ENCODE measurements at regions not wholly inside any gene's neighbourhood (a gene's known extent, or its start where the extent isn't known, plus 50 kb on each side); places are given as distances from the start of the nearest gene placed in this dataset.

- no peak for DNase-seq
These were observed 529.2 kb upstream of the GOLIM4 start for GRCh38 chr3:168624892-168625448.

DNA sequence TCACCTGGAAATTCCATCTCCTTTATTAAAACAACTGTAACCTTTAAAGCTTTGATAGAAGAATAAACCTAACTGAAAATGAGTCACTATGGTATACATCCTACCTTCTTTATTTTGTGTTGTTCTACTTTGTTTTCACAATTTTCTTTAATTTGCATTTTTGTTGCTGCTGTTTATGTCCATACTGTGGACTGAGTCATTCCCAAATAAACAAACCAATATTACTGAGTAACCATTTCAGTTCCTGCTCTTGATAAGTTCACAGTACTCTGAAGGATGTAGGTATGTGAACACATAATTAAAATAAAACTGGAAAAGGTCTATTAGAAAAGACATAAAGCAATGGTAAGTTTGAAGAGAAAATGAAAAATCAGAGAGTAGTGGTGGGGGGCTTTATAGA, 528.5 kb upstream of the GOLIM4 start:
- no peak for DNase-seq

DNA sequence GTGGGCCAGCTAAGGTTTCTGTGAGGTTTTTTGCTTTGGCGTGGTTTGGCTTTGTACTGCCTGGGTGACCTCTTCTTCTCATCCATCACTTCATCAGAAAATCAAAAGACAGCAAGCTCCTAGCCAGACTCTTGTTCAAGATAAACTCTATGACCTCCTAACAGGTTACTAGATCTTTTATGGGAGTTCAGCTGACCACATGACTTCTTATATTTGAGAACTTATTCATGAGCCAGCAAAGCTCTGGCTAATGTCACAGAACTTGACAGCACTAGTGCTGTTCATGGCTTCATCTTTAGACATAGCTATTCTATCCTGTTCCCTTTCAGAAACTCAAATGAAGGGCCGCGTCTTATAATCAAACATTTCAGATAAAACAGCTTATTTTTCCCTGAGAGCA, 527.1 kb upstream of the GOLIM4 start:
- DNase-seq = no peak

DNA sequence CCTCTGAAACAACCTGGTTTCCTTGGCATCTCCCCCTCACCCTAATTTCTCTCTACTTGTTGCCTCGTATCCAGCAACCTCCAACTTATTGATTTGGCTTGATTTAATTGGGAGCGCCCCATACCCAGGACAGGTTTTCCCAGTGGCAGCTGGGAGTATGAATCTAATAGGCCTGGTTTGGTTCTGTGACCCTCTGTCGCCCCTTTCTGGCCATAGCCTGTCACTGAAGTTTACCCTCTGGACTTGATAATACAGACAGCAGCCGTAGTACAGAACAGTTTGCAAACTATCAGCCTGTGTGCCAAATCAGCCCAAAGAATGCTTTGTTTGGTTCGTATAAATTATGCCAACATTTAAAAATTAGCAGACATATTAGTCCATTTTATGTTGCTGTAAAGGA, 525.1 kb upstream of the GOLIM4 start:
- DNase-seq = peak; percentile 37 to 51

GRCh38 chr3:168618827-168619470, 523.2 kb upstream of the GOLIM4 start:
- DNase-seq = no peak

DNA sequence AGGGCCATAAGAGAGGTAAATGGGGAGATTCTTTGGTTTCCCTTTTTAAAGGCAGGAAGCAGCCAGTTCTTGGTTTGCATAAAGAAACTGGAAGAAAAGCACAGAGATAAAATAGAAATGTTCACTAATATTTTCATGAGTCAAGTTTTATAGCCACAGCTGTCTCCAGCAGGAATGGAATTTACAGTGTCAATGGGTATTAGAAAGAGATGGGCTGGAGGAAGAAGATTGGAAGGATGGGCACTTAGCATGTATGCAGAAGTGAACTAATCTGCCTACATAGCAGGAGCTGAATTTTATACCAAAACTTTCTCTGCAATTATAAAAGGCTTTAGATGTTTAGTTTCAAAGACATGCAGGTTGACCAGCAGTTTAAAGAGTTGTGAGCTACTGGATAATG, 521.9 kb upstream of the GOLIM4 start:
- peak in 1 of 2 experiments; percentile 9 for DNase-seq

DNA sequence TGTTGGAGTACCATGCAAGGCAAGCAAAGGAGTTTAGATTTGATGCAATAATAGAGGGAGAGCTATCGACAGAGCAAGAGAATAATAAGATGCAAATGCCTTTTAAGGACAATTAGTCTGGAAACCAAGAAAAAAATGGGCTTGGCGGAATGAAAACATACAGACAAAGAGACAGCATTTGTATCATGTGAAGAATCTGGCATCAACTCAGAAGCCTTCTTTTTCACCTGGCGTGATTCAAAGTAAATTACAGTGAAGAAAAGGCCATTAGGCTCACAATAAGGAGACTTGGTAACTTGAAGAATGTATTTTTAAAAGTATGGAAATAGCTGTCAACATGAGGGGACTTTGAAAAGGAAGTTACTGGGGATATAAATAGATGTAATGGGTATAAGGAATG, 521.2 kb upstream of the GOLIM4 start:
- DNase-seq = peak; percentile 5 to 15

- DNase-seq = no peak
These were observed 519.8 kb upstream of the GOLIM4 start for GRCh38 chr3:168615493-168616020.

DNA sequence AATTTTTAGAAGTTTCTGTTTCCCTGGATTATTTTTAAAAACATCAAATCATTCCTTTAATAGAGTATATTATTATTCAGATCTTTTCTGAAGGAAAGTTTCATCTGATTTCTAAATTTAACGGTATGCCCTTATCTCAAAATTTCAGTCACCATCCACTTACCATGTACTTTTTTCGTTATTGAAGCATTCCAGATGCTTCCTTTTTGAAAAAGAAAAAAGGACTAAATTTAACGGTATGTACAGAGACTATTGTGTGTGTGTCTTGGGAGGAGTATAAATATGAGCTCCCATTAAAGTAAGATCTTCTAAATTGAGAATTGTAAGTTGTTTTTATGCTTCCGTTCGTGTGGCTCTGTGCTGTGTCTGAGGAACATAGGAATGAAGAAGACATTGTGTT, 517.4 kb upstream of the GOLIM4 start:
- DNase-seq = no peak

DNA sequence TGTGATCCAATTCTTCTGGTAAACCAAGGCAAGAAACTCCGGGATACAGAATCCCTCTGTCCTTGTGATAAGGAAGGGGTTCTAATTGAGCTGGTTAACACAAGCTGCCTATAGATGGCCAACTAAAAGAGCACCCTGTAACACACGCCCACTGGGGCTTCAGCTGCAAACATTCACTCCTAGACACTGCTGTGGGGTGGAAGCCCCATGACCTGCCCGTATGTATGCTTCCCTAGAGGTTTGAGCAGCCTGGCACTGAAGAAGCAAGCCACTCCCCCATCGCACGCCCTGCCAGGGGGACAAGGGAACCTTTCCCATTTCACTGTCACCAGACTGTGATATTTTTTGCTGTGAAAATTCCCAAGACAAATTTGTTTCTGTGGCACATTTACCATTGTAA, 516.9 kb upstream of the GOLIM4 start:
- DNase-seq = no peak

GRCh38 chr3:168611826-168612225, 516.1 kb upstream of the GOLIM4 start:
- DNase-seq = no peak

GRCh38 chr3:168608926-168609325, 513.2 kb upstream of the GOLIM4 start:
- DNase-seq = no peak

- DNase-seq = no peak
These were observed 509.0 kb upstream of the GOLIM4 start for GRCh38 chr3:168604767-168605166.

DNA sequence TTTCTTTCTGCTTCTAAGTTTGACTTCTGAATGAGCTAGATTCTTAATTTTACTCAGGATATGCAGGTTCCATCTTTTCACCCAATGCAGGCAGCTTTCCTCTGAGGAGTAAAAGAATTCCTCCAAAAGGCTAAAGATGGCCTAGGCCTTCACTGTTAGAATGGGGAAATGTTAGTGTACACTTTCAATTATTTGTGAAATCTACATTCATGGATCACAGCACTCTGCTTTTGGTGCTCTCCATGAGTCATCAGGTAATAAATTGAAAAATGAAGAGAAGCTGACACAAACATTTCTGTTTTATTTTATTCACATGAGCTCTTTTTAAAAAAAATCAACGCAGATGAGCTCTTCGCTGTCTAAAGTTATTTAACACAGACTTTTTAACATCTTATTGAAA, 502.5 kb upstream of the GOLIM4 start:
- no peak for DNase-seq

DNA sequence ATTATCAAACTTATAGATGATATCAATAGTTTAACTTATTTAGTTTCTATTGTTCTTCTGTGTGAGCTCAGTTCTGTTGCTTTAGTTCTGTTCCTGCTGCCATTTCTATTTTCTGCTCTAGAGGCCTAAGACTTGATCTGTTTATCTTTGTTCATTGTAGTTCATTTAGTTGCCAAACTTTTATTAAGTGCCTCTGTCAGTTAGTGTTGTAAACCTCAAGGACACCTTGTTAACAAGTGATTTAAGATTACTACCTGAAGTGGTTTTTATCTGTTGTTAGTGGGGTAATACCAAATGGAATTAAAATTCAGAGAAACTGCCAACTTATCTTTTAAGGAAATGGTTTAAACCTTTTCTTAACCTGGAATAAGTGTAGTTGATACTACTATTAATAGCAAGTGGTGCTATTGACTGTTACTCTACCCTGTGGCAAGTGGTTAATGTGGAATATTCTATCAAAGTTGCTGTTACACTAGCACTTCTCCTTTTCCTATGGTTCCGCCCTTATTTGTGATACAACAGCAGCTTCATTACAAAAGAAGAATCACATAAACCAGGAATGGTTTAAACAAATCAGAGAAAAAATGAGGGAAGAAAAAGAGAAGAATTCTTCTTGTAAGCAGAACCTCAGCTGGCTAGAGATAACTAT, 500.6 kb upstream of the GOLIM4 start:
- peak in 1 of 2 experiments; percentile 5 for DNase-seq

DNA sequence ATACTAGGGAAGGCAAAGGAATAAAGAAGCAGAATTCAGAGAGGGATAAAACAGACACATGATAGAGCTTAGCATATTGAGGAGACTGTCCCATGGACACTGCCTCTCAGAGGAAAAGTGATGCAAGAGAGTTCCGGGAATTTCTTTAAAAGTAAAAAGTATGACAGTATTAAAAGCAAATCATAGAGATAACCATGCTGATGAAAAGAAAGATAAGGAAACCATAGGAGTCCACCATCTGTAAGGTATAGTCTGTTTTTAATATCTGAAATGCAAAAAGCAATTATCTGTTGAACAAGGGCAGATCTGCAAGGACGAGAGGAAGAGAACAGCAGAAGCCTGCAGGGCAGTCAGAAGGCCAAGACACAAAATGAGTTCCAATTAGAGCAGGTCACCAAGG, 495.9 kb upstream of the GOLIM4 start:
- DNase-seq = no peak

- DNase-seq = no peak
These were observed 493.7 kb upstream of the GOLIM4 start for GRCh38 chr3:168589376-168589775.

DNA sequence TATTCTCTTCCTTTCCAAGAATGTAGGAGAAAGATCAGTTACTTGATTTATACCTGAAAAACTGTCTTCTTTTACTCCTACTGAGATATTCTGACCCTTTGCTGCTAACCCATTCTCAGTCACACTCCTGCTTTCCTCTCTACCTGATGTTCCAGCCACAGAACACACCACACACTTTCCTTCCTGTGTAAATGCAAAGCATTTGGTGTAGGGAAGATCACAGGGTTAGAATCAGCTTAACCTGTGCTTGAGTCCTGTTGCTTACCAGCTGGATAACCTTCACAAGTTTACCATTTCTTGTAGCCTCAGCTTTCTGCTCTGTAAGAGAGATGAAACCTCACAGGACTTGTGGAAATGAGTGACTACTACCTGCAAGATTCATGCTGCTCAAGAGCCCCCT, 489.8 kb upstream of the GOLIM4 start:
- DNase-seq = no peak

- DNase-seq = no peak
These were observed 488.3 kb upstream of the GOLIM4 start for GRCh38 chr3:168583977-168584376.

DNA sequence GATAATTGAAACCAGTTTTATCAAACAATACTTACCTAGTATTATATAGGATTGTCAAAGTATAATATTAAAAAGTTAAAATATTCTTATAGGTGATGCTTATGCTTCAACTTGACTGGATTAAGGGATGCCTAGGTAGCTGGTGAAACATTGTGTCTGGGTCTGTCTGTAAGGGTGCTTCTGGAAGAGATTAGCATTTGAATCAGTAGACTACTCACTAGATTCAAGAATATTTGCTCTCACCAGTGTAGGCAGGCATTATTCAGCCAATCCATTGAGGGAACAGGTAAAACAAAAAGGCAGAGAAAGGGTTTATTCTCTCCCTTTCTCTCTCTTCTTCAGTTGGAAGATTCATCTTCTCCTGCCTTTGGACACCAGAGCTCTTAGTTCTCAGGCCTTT, 486.8 kb upstream of the GOLIM4 start:
- DNase-seq = no peak

GRCh38 chr3:168581771-168582225, 486.1 kb upstream of the GOLIM4 start:
- no peak for DNase-seq

- no peak for DNase-seq
These were observed 483.3 kb upstream of the GOLIM4 start for GRCh38 chr3:168579010-168579409.

GRCh38 chr3:168575750-168576149, 480.0 kb upstream of the GOLIM4 start:
- no peak for DNase-seq

DNA sequence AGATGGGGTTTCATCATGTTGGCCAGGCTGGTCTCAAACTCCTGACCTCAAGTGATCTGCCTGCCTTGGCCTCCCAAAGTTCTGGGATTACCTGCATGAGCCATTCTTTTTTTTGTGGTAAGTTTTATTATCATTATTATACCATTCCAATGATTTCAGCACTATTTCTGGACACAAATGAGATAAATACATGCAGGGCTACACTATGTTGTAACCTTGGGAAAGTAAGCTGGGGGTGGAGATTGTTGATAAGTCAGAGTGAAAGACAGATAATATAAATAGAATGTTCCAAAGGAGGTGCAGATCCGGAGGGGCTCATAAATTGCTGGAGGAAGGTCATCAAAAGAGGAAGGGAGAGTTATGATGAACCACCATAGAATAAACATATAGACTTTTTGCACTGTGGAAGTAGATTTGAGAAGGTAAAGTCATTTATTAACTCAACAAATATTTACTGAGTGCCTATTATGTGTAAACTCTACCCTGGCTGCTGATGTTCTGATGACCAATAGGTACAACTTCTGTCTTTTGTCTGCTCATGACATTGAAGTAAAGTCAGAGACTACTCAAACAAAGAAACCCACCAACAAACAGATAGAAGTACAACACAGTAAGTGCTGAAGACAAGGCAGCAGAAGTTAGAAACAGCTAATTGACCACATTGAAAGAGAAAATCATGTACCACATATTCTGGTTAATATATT, 478.9 kb upstream of the GOLIM4 start:
- DNase-seq = no peak
